ENCODE measurements at regions not wholly inside any gene's neighbourhood (a gene's known extent, or its start where the extent isn't known, plus 50 kb on each side); places are given as distances from the start of the nearest gene placed in this dataset.

- in situ Hi-C loops (cut with HindIII; ENCODE audit: low sequenced_read_pairs): no loop called here
These were observed 212.0 kb upstream of the MYT1L start for GRCh38 chr2:2542966-2543611.

- in situ Hi-C loops (cut with HindIII; ENCODE audit: low sequenced_read_pairs): no loop called here
These were observed 211.2 kb upstream of the MYT1L start for GRCh38 chr2:2542316-2542715.

- in situ Hi-C loops (cut with HindIII; ENCODE audit: low sequenced_read_pairs): no loop called here
These were observed 209.3 kb upstream of the MYT1L start for GRCh38 chr2:2540406-2540805.

- in situ Hi-C loops (cut with HindIII; ENCODE audit: low sequenced_read_pairs): no loop called here
These were observed 205.5 kb upstream of the MYT1L start for GRCh38 chr2:2536416-2537056.

- in situ Hi-C loops (cut with HindIII; ENCODE audit: low sequenced_read_pairs): no loop called here
These were observed 199.3 kb upstream of the MYT1L start for GRCh38 chr2:2530334-2530733.

- in situ Hi-C loops (cut with HindIII; ENCODE audit: low sequenced_read_pairs): no loop called here
These were observed 197.8 kb upstream of the MYT1L start for GRCh38 chr2:2528846-2529245.

- in situ Hi-C loops (cut with HindIII; ENCODE audit: low sequenced_read_pairs): no loop called here
These were observed 196.1 kb upstream of the MYT1L start for GRCh38 chr2:2527148-2527547.

- in situ Hi-C loops (cut with HindIII; ENCODE audit: low sequenced_read_pairs): no loop called here
These were observed 193.4 kb upstream of the MYT1L start for GRCh38 chr2:2524348-2524941.

- in situ Hi-C loops (cut with HindIII; ENCODE audit: low sequenced_read_pairs): no loop called here
These were observed 192.6 kb upstream of the MYT1L start for GRCh38 chr2:2523461-2524347.

- in situ Hi-C loops (cut with HindIII; ENCODE audit: low sequenced_read_pairs): no loop called here
These were observed 189.3 kb upstream of the MYT1L start for GRCh38 chr2:2520401-2520811.

GRCh38 chr2:2519381-2519780, 188.3 kb upstream of the MYT1L start:
- in situ Hi-C loops (cut with HindIII; ENCODE audit: low sequenced_read_pairs): no loop called here

GRCh38 chr2:2517399-2517798, 186.3 kb upstream of the MYT1L start:
- in situ Hi-C loops (cut with HindIII; ENCODE audit: low sequenced_read_pairs): no loop called here

GRCh38 chr2:2516386-2516785, 185.3 kb upstream of the MYT1L start:
- in situ Hi-C loops (cut with HindIII; ENCODE audit: low sequenced_read_pairs): no loop called here

GRCh38 chr2:2512931-2513330, 181.9 kb upstream of the MYT1L start:
- in situ Hi-C loops (cut with HindIII; ENCODE audit: low sequenced_read_pairs): no loop called here

- in situ Hi-C loops (cut with HindIII; ENCODE audit: low sequenced_read_pairs): no loop called here
These were observed 176.4 kb upstream of the MYT1L start for GRCh38 chr2:2507417-2507997.

GRCh38 chr2:2506536-2506935, 175.5 kb upstream of the MYT1L start:
- in situ Hi-C loops (cut with HindIII; ENCODE audit: low sequenced_read_pairs): no loop called here

- in situ Hi-C loops (cut with HindIII; ENCODE audit: low sequenced_read_pairs): no loop called here
These were observed 174.5 kb upstream of the MYT1L start for GRCh38 chr2:2505604-2506003.

GRCh38 chr2:2503864-2504418, 172.9 kb upstream of the MYT1L start:
- in situ Hi-C loops (cut with HindIII; ENCODE audit: low sequenced_read_pairs): no loop called here

GRCh38 chr2:2502201-2502549, 171.1 kb upstream of the MYT1L start:
- in situ Hi-C loops (cut with HindIII; ENCODE audit: low sequenced_read_pairs): no loop called here

- in situ Hi-C loops (cut with HindIII; ENCODE audit: low sequenced_read_pairs): no loop called here
These were observed 170.6 kb upstream of the MYT1L start for GRCh38 chr2:2501454-2502200.

Measured in endothelial cell of hepatic sinusoid (primary cell).